Liver (tissue), 8 donors: ENCODE measurements at regions not wholly inside any gene's neighbourhood (a gene's known extent, or its start where the extent isn't known, plus 50 kb on each side); places are given as distances from the start of the nearest gene placed in this dataset.

Experiments
- DNase-seq: peaks from one replicate; pipeline ENCODE4 v3.0.0-alpha.2; 2017; ENCODE audit warnings: low spot score
- H3K27ac ChIP-seq, 2 donors: one replicate each; pipeline ENCODE4 v1.7.0; 2013; ENCODE audit warnings: inconsistent platforms in 2 of 2, low read length in 2 of 2, control low read depth in 1 of 2, low read depth in 1 of 2, mild to moderate bottlenecking in 1 of 2
- H3K27me3 ChIP-seq, 4 donors: one replicate each; pipeline versions ENCODE4 v1.6.1 to v1.7.0; 2013; ENCODE audit warnings: low read length in 3 of 4, inconsistent platforms in 1 of 4, mild to moderate bottlenecking in 1 of 4, moderate library complexity in 1 of 4; ENCODE audit not compliant: control insufficient read depth in 4 of 4, insufficient read depth in 4 of 4
- H3K36me3 ChIP-seq, 4 donors: one replicate each; pipeline versions ENCODE4 v1.6.1 to v1.7.0; 2013; ENCODE audit warnings: low read length in 3 of 4, mild to moderate bottlenecking in 3 of 4, low read depth in 1 of 4, moderate library complexity in 1 of 4; ENCODE audit not compliant: control insufficient read depth in 4 of 4, insufficient read depth in 3 of 4
- H3K4me1 ChIP-seq, 4 donors: one replicate each; pipeline versions ENCODE4 v1.6.1 to v1.7.0; 2013; ENCODE audit warnings: low read length in 3 of 4, mild to moderate bottlenecking in 3 of 4, moderate library complexity in 1 of 4; ENCODE audit not compliant: control insufficient read depth in 4 of 4, insufficient read depth in 4 of 4
- H3K4me3 ChIP-seq, 3 donors: one replicate each; pipeline versions ENCODE4 v1.6.1 to v1.7.0; 2013; ENCODE audit warnings: low read length in 3 of 3, control low read depth in 1 of 3, low read depth in 1 of 3, mild to moderate bottlenecking in 1 of 3
- H3K9ac ChIP-seq, 2 donors: one replicate each; pipeline ENCODE4 v1.7.0; 2013; ENCODE audit warnings: low read length in 2 of 2, mild to moderate bottlenecking in 2 of 2, moderate library complexity in 2 of 2, control low read depth in 1 of 2, low read depth in 1 of 2
- H3K9me3 ChIP-seq, 4 donors: one replicate each; pipeline versions ENCODE4 v1.6.1 to v1.7.0; 2013; ENCODE audit warnings: low read length in 3 of 4; ENCODE audit not compliant: control insufficient read depth in 4 of 4
- EGR1 ChIP-seq, 2 donors: IDR thresholded peaks; 2 replicates each; pipeline ENCODE4 v1.6.1; 2016 to 2018; ENCODE audit warnings: antibody characterized with exemption in 2 of 2, low read depth in 2 of 2
- FOXA1 ChIP-seq: IDR thresholded peaks from 2 replicates; pipeline ENCODE4 v1.6.1; 2016; ENCODE audit warnings: antibody characterized with exemption
- FOXA2 ChIP-seq: IDR thresholded peaks from 2 replicates; pipeline ENCODE4 v1.6.1; 2016; ENCODE audit warnings: antibody characterized with exemption
- GABPA ChIP-seq, 2 donors: IDR thresholded peaks in 1 of 2; conservative IDR thresholded peaks in 1 of 2; 2 replicates each; pipeline ENCODE4 v1.6.1; 2016; ENCODE audit warnings: antibody characterized with exemption in 2 of 2, mild to moderate bottlenecking in 1 of 2, moderate library complexity in 1 of 2
- HNF4A ChIP-seq, 2 donors: conservative IDR thresholded peaks; 2 replicates each; pipeline ENCODE4 v1.6.1; 2016; ENCODE audit warnings: antibody characterized with exemption in 2 of 2, mild to moderate bottlenecking in 2 of 2
- HNF4G ChIP-seq: IDR thresholded peaks from 2 replicates; pipeline ENCODE4 v1.6.1; 2016; ENCODE audit warnings: antibody characterized with exemption
- JUND ChIP-seq, 2 donors: IDR thresholded peaks; 2 replicates each; pipeline ENCODE4 v1.6.1; 2016; ENCODE audit warnings: antibody characterized with exemption in 2 of 2
- NR2F2 ChIP-seq: IDR thresholded peaks from 2 replicates; pipeline ENCODE4 v1.6.1; 2016; ENCODE audit warnings: antibody characterized with exemption
- RAD21 ChIP-seq, 2 donors: IDR thresholded peaks; 2 replicates each; pipeline ENCODE4 v1.6.1; 2016; ENCODE audit warnings: antibody characterized with exemption in 2 of 2, mild to moderate bottlenecking in 2 of 2
- RXRA ChIP-seq, 2 donors: IDR thresholded peaks; 2 replicates each; pipeline ENCODE4 v1.6.1; 2017 to 2018; ENCODE audit warnings: antibody characterized with exemption in 2 of 2, mild to moderate bottlenecking in 1 of 2
- SP1 ChIP-seq: IDR thresholded peaks from 2 replicates; pipeline ENCODE4 v1.6.1; 2018; ENCODE audit warnings: antibody characterized with exemption, mild to moderate bottlenecking
- TAF1 ChIP-seq: conservative IDR thresholded peaks from 2 replicates; pipeline ENCODE4 v1.6.1; 2016; ENCODE audit warnings: antibody characterized with exemption, mild to moderate bottlenecking
- YY1 ChIP-seq: IDR thresholded peaks from 2 replicates; pipeline ENCODE4 v1.6.1; 2016; ENCODE audit warnings: antibody characterized with exemption, mild to moderate bottlenecking
- WGBS: extraction: QIAGEN DNeasy Blood & Tissue Kit; methylation state at CpG from one replicate; pipeline ENCODE4 v1.1.7; 2013; 5-methylcytosine and 5-hydroxymethylcytosine counted together
- TF ChIP-seq, protein P1 (sequence below): IDR thresholded peaks from 2 replicates; pipeline ENCODE4 v1.6.1; 2016; ENCODE audit warnings: antibody characterized with exemption
- TF ChIP-seq, protein P2 (sequence below): IDR thresholded peaks from 2 replicates; pipeline ENCODE4 v1.6.1; 2016; ENCODE audit warnings: antibody characterized with exemption
- TF ChIP-seq, protein P3 (sequence below): fragments of 150-350 bp; IDR thresholded peaks from 2 replicates; pipeline ENCODE4 v1.5.1; 2017; ENCODE audit warnings: improper control_type of control experiment, low read depth, low read length; ENCODE audit not compliant: missing input control
- TF ChIP-seq, protein P4 (sequence below): IDR thresholded peaks from 2 replicates; pipeline ENCODE4 v1.6.1; 2016; ENCODE audit warnings: antibody characterized with exemption, mild to moderate bottlenecking
- TF ChIP-seq, protein P5 (sequence below): IDR thresholded peaks from 2 replicates; pipeline ENCODE4 v1.6.1; 2016; ENCODE audit warnings: antibody characterized with exemption
- donor health status: healthy.
- donor health status: healthy.
- donor health status: healthy.
- donor health status: healthy.
- donor health status: healthy.

DNA sequence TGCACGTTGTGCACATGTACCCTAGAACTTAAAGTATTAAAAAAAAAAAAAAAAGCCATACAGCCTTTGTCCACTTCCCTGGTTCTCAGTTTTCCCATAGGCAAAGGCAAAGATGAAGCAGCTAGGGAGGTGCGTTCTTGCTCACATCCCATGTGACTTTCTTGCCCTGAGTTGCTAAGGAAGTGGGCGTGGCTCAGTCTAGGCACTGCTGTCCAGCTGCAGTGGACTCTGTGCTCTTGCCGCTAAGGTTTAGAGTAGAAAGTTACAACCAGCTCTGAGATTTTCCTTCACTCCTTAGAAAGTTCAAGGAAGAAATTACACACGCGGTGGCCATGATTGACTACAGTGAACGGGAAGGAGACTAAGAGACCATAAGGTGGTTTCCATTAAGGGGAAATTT, 144.7 kb downstream of the NAA11 start:
- Histone ChIP-seq H3K9ac (no peak overlapping the region), H3K27ac (no peak overlapping the region), H3K27me3 (peaks cover 0 to 1% (median 0%) of the 10 kb centered on the region in 4 donors), H3K4me1 (no peaks in the 10 kb centered on the region), H3K9me3 (peaks cover 0 to 2% (median 0%) of the 10 kb centered on the region in 4 donors), H3K36me3 (no peaks in the 10 kb centered on the region), H3K4me3 (no peak overlapping the region)
- no peak for DNase-seq
- 90% methylated on average over 7 of the region's 7 CpGs for WGBS
- no peak for TF ChIP-seq GABPA (IDR thresholded peaks at IDR 0.05 in 1 of 2, conservative IDR thresholded peaks at IDR 0.05 in 1 of 2)
- no peak for TF ChIP-seq FOXA2
- TF ChIP-seq, protein P1, sequence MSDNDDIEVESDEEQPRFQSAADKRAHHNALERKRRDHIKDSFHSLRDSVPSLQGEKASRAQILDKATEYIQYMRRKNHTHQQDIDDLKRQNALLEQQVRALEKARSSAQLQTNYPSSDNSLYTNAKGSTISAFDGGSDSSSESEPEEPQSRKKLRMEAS = no peak
- no peak for TF ChIP-seq HNF4A (conservative IDR thresholded peaks at IDR 0.05)
- no peak for TF ChIP-seq EGR1 (IDR thresholded peaks at IDR 0.05; ENCODE audit: low read depth in 2 of 2)
- TF ChIP-seq NR2F2 = no peak
- TF ChIP-seq SP1 = no peak
- no peak for TF ChIP-seq RAD21 (IDR thresholded peaks at IDR 0.05)
- no peak for TF ChIP-seq TAF1
- TF ChIP-seq HNF4G = no peak
- no peak for TF ChIP-seq FOXA1
- TF ChIP-seq JUND (IDR thresholded peaks at IDR 0.05) = no peak
- TF ChIP-seq YY1 = no peak
- TF ChIP-seq, protein P2, sequence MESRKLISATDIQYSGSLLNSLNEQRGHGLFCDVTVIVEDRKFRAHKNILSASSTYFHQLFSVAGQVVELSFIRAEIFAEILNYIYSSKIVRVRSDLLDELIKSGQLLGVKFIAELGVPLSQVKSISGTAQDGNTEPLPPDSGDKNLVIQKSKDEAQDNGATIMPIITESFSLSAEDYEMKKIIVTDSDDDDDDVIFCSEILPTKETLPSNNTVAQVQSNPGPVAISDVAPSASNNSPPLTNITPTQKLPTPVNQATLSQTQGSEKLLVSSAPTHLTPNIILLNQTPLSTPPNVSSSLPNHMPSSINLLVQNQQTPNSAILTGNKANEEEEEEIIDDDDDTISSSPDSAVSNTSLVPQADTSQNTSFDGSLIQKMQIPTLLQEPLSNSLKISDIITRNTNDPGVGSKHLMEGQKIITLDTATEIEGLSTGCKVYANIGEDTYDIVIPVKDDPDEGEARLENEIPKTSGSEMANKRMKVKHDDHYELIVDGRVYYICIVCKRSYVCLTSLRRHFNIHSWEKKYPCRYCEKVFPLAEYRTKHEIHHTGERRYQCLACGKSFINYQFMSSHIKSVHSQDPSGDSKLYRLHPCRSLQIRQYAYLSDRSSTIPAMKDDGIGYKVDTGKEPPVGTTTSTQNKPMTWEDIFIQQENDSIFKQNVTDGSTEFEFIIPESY = no peak
- TF ChIP-seq, protein P3, sequence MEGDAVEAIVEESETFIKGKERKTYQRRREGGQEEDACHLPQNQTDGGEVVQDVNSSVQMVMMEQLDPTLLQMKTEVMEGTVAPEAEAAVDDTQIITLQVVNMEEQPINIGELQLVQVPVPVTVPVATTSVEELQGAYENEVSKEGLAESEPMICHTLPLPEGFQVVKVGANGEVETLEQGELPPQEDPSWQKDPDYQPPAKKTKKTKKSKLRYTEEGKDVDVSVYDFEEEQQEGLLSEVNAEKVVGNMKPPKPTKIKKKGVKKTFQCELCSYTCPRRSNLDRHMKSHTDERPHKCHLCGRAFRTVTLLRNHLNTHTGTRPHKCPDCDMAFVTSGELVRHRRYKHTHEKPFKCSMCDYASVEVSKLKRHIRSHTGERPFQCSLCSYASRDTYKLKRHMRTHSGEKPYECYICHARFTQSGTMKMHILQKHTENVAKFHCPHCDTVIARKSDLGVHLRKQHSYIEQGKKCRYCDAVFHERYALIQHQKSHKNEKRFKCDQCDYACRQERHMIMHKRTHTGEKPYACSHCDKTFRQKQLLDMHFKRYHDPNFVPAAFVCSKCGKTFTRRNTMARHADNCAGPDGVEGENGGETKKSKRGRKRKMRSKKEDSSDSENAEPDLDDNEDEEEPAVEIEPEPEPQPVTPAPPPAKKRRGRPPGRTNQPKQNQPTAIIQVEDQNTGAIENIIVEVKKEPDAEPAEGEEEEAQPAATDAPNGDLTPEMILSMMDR = no peak
- TF ChIP-seq, protein P4, sequence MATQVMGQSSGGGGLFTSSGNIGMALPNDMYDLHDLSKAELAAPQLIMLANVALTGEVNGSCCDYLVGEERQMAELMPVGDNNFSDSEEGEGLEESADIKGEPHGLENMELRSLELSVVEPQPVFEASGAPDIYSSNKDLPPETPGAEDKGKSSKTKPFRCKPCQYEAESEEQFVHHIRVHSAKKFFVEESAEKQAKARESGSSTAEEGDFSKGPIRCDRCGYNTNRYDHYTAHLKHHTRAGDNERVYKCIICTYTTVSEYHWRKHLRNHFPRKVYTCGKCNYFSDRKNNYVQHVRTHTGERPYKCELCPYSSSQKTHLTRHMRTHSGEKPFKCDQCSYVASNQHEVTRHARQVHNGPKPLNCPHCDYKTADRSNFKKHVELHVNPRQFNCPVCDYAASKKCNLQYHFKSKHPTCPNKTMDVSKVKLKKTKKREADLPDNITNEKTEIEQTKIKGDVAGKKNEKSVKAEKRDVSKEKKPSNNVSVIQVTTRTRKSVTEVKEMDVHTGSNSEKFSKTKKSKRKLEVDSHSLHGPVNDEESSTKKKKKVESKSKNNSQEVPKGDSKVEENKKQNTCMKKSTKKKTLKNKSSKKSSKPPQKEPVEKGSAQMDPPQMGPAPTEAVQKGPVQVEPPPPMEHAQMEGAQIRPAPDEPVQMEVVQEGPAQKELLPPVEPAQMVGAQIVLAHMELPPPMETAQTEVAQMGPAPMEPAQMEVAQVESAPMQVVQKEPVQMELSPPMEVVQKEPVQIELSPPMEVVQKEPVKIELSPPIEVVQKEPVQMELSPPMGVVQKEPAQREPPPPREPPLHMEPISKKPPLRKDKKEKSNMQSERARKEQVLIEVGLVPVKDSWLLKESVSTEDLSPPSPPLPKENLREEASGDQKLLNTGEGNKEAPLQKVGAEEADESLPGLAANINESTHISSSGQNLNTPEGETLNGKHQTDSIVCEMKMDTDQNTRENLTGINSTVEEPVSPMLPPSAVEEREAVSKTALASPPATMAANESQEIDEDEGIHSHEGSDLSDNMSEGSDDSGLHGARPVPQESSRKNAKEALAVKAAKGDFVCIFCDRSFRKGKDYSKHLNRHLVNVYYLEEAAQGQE = no peak
- no peak for TF ChIP-seq RXRA (IDR thresholded peaks at IDR 0.05)
- TF ChIP-seq, protein P5, sequence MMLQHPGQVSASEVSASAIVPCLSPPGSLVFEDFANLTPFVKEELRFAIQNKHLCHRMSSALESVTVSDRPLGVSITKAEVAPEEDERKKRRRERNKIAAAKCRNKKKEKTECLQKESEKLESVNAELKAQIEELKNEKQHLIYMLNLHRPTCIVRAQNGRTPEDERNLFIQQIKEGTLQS = no peak
